ENCODE measurements at regions not wholly inside any gene's neighbourhood (a gene's known extent, or its start where the extent isn't known, plus 50 kb on each side); places are given as distances from the start of the nearest gene placed in this dataset.

- TF ChIP-seq CTCF (IDR thresholded peaks at IDR 0.05; ENCODE audit: unreplicated experiment) = no peak
- CTCF ChIA-PET = interaction anchor here (0.5 to 0.6 kb wide), 2 partner anchors 125 to 1725 kb away, joined by 3 to 4 read pairs; no protein-coding TSS in a partner anchor
- POLR2A ChIA-PET = no interaction called here
- H3K27ac Mint-ChIP-seq (ENCODE audit: low read depth, unreplicated experiment) = no peak overlapping the region
- H3K36me3 Mint-ChIP-seq (ENCODE audit: insufficient read depth, unreplicated experiment) = no peaks in the 10 kb centered on the region
- no peaks in the 10 kb centered on the region for H3K27me3 Mint-ChIP-seq (ENCODE audit: insufficient read depth, unreplicated experiment)
- DNase-seq (ENCODE audit: unreplicated experiment) = no peak
- intact Hi-C loops (cut with micrococcal nuclease) = no loop called here
- no peaks in the 10 kb centered on the region for H3K9me3 Mint-ChIP-seq (ENCODE audit: unreplicated experiment)
- no peaks in the 10 kb centered on the region for H3K4me1 Mint-ChIP-seq (ENCODE audit: insufficient read depth, unreplicated experiment)
- no TSS peak for BruUV-seq (replicated peaks)
- no peak overlapping the region for H3K4me3 Mint-ChIP-seq (ENCODE audit: unreplicated experiment)
Observed at GRCh38 chr2:144877893-144878292, 358.0 kb upstream of the ZEB2 start.

GRCh38 chr2:144876013-144876412, 356.1 kb upstream of the ZEB2 start:
- no TSS peak for BruUV-seq (replicated peaks)
- ChIA-PET POLR2A (no interaction called here), CTCF (interaction anchor here (2.0 kb wide), 1 partner anchor 14 kb away, joined by 7 read pairs; no protein-coding TSS in a partner anchor)
- intact Hi-C loops (cut with micrococcal nuclease) = no loop called here
- H3K9me3 Mint-ChIP-seq (ENCODE audit: unreplicated experiment) = no peaks in the 10 kb centered on the region
- H3K27ac Mint-ChIP-seq (ENCODE audit: low read depth, unreplicated experiment) = no peak overlapping the region
- no peak overlapping the region for H3K4me3 Mint-ChIP-seq (ENCODE audit: unreplicated experiment)
- no peaks in the 10 kb centered on the region for H3K27me3 Mint-ChIP-seq (ENCODE audit: insufficient read depth, unreplicated experiment)
- no peaks in the 10 kb centered on the region for H3K4me1 Mint-ChIP-seq (ENCODE audit: insufficient read depth, unreplicated experiment)
- no peak for TF ChIP-seq CTCF (IDR thresholded peaks at IDR 0.05; ENCODE audit: unreplicated experiment)
- no peak for DNase-seq (ENCODE audit: unreplicated experiment)
- no peaks in the 10 kb centered on the region for H3K36me3 Mint-ChIP-seq (ENCODE audit: insufficient read depth, unreplicated experiment)

GRCh38 chr2:144875290-144875969, 355.5 kb upstream of the ZEB2 start:
- H3K9me3 Mint-ChIP-seq (ENCODE audit: unreplicated experiment) = no peaks in the 10 kb centered on the region
- H3K36me3 Mint-ChIP-seq (ENCODE audit: insufficient read depth, unreplicated experiment) = no peaks in the 10 kb centered on the region
- CTCF ChIA-PET = interaction anchor here (0.6 to 2.0 kb wide), 3 partner anchors 15 to 652 kb away, joined by 3 to 7 read pairs (median 5); no protein-coding TSS in a partner anchor
- H3K4me3 Mint-ChIP-seq (ENCODE audit: unreplicated experiment) = no peak overlapping the region
- no TSS peak for BruUV-seq (replicated peaks)
- no peaks in the 10 kb centered on the region for H3K27me3 Mint-ChIP-seq (ENCODE audit: insufficient read depth, unreplicated experiment)
- DNase-seq (ENCODE audit: unreplicated experiment) = no peak
- no peaks in the 10 kb centered on the region for H3K4me1 Mint-ChIP-seq (ENCODE audit: insufficient read depth, unreplicated experiment)
- POLR2A ChIA-PET = interaction anchor here (0.6 to 0.9 kb wide), 2 partner anchors 12 to 856 kb away, joined by 3 read pairs; no protein-coding TSS in a partner anchor
- no peak for TF ChIP-seq CTCF (IDR thresholded peaks at IDR 0.05; ENCODE audit: unreplicated experiment)
- H3K27ac Mint-ChIP-seq (ENCODE audit: low read depth, unreplicated experiment) = no peak overlapping the region
- intact Hi-C loops (cut with micrococcal nuclease) = no loop called here

GRCh38 chr2:144865670-144866069, 345.8 kb upstream of the ZEB2 start:
- Mint-ChIP-seq H3K36me3 (ENCODE audit: insufficient read depth, unreplicated experiment) (no peaks in the 10 kb centered on the region), H3K4me3 (ENCODE audit: unreplicated experiment) (no peak overlapping the region), H3K27ac (ENCODE audit: low read depth, unreplicated experiment) (no peak overlapping the region), H3K27me3 (ENCODE audit: insufficient read depth, unreplicated experiment) (no peaks in the 10 kb centered on the region), H3K9me3 (ENCODE audit: unreplicated experiment) (no peaks in the 10 kb centered on the region), H3K4me1 (ENCODE audit: insufficient read depth, unreplicated experiment) (no peaks in the 10 kb centered on the region)
- BruUV-seq (replicated peaks) = no TSS peak
- intact Hi-C loops (cut with micrococcal nuclease) = no loop called here
- CTCF ChIA-PET = no interaction called here
- TF ChIP-seq CTCF (IDR thresholded peaks at IDR 0.05; ENCODE audit: unreplicated experiment) = no peak
- DNase-seq (ENCODE audit: unreplicated experiment) = no peak
- POLR2A ChIA-PET = interaction anchor here (0.7 kb wide), 1 partner anchor 45 kb away, joined by 3 read pairs; no protein-coding TSS in a partner anchor

All from MCF 10A (cell line).